Spleen (tissue), 7 donors: ENCODE measurements at regions not wholly inside any gene's neighbourhood (a gene's known extent, or its start where the extent isn't known, plus 50 kb on each side); places are given as distances from the start of the nearest gene placed in this dataset.

Experiments
- POLR2A ChIP-seq, 3 donors: fragments of 450-650 bp; IDR thresholded peaks; one replicate each; pipeline ENCODE4 v1.5.1; 2017; ENCODE audit warnings: antibody characterized with exemption in 3 of 3, mild to moderate bottlenecking in 1 of 3
- POLR2AphosphoS5 ChIP-seq, 3 donors: sonication (generic); formaldehyde crosslinking; IDR thresholded peaks; one replicate each; pipeline ENCODE4 v1.5.1; 2017; ENCODE audit warnings: antibody characterized with exemption in 3 of 3
- TF ChIP-seq, protein P1 (sequence below), 11 experiments: fragments of 200-600 bp in 7 of 11; fragments of 450-650 bp in 4 of 11; sonication (generic) in 4 of 11; IDR thresholded peaks in 8 of 11; conservative IDR thresholded peaks in 3 of 11; 1 replicate in 7 of 11; 2 replicates in 4 of 11; pipeline versions ENCODE4 v1.4.0 to v1.8.0; 2016 to 2021; ENCODE audit warnings: antibody characterized with exemption in 11 of 11, inconsistent platforms in 4 of 11, mild to moderate bottlenecking in 1 of 11
- donor health status: DM: no; HTN: no; CAD: no; lungs with moderate emphysema.
- donor health status: DM: no; HTN: no; CAD: no.
- donor health status: DM: no; HTN: no; CAD: no.

DNA sequence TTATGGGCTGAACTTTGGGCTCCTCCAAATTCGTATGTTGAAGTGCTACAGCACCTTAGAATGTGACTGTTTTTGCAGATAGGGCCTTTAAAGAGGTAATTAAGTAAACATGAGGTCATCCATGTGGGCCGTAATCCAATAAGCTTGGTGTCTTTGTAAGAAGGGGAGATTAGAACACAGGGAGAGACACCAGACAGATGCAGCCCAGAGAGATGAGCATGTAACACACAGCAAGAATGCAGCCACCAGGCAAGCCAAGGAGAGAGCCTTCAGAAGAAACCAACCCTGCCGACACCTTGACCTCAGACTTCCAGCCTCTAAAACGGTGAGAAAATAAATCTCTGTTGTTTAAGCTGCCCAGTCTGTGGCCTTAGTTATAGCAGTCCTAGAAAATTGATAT, 74.3 kb downstream of the HRH4 start:
- TF ChIP-seq, protein P1, sequence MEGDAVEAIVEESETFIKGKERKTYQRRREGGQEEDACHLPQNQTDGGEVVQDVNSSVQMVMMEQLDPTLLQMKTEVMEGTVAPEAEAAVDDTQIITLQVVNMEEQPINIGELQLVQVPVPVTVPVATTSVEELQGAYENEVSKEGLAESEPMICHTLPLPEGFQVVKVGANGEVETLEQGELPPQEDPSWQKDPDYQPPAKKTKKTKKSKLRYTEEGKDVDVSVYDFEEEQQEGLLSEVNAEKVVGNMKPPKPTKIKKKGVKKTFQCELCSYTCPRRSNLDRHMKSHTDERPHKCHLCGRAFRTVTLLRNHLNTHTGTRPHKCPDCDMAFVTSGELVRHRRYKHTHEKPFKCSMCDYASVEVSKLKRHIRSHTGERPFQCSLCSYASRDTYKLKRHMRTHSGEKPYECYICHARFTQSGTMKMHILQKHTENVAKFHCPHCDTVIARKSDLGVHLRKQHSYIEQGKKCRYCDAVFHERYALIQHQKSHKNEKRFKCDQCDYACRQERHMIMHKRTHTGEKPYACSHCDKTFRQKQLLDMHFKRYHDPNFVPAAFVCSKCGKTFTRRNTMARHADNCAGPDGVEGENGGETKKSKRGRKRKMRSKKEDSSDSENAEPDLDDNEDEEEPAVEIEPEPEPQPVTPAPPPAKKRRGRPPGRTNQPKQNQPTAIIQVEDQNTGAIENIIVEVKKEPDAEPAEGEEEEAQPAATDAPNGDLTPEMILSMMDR (IDR thresholded peaks at IDR 0.05 in 8 of 11, conservative IDR thresholded peaks at IDR 0.05 in 3 of 11) = no peak
- TF ChIP-seq POLR2A (IDR thresholded peaks at IDR 0.05) (no peak), POLR2AphosphoS5 (IDR thresholded peaks at IDR 0.05) (no peak)
